GM18505 (cell line): ENCODE measurements at regions not wholly inside any gene's neighbourhood (a gene's known extent, or its start where the extent isn't known, plus 50 kb on each side); places are given as distances from the start of the nearest gene placed in this dataset.

Experiments
- ATAC-seq: cut with Tn5 transposase; IDR thresholded peaks from one replicate; pipeline ENCODE4 v1.9.1; 2021; ENCODE audit not compliant: unreplicated experiment
- POLR2A ChIP-seq: IDR thresholded peaks from 4 replicates; pipeline ENCODE4 v1.6.1; 2011; ENCODE audit warnings: borderline replicate concordance; ENCODE audit not compliant: insufficient read depth, insufficient read length; ENCODE audit errors: extremely low read depth

- no peak for ATAC-seq
- TF ChIP-seq POLR2A, result no peak
These were observed 149.8 kb upstream of the RASGEF1B start for GRCh38 chr4:81621490-81621889.

- ATAC-seq, result no peak
- TF ChIP-seq POLR2A, result no peak
These were observed 148.7 kb upstream of the RASGEF1B start for GRCh38 chr4:81620442-81620841.

GRCh38 chr4:81617545-81617944, 145.8 kb upstream of the RASGEF1B start:
- TF ChIP-seq POLR2A, result no peak
- ATAC-seq, result no peak

GRCh38 chr4:81611221-81611620, 139.5 kb upstream of the RASGEF1B start:
- TF ChIP-seq POLR2A, result no peak
- no peak for ATAC-seq

GRCh38 chr4:81609844-81610243, 138.1 kb upstream of the RASGEF1B start:
- TF ChIP-seq POLR2A, result no peak

GRCh38 chr4:81607950-81608349, 136.2 kb upstream of the RASGEF1B start:
- ATAC-seq, result no peak
- no peak for TF ChIP-seq POLR2A

More at GRCh38 chr4:81609844-81610243, 138.1 kb upstream of the RASGEF1B start:
- no peak for ATAC-seq

- TF ChIP-seq POLR2A, result no peak
- no peak for ATAC-seq
These were observed 135.2 kb upstream of the RASGEF1B start for GRCh38 chr4:81606801-81607501.

- ATAC-seq, result no peak
- no peak for TF ChIP-seq POLR2A
These were observed 134.5 kb upstream of the RASGEF1B start for GRCh38 chr4:81606166-81606565.

- TF ChIP-seq POLR2A, result no peak
- ATAC-seq, result no peak
These were observed 133.6 kb upstream of the RASGEF1B start for GRCh38 chr4:81605271-81605670.

GRCh38 chr4:81604683-81605218, 133.0 kb upstream of the RASGEF1B start:
- TF ChIP-seq POLR2A, result no peak
- no peak for ATAC-seq

GRCh38 chr4:81602854-81603253, 131.1 kb upstream of the RASGEF1B start:
- no peak for ATAC-seq
- TF ChIP-seq POLR2A, result no peak

- no peak for ATAC-seq
- TF ChIP-seq POLR2A, result no peak
These were observed 129.6 kb upstream of the RASGEF1B start for GRCh38 chr4:81601358-81601694.

- TF ChIP-seq POLR2A, result no peak
- no peak for ATAC-seq
These were observed 129.0 kb upstream of the RASGEF1B start for GRCh38 chr4:81600520-81601357.
